ENCODE measurements at regions not wholly inside any gene's neighbourhood (a gene's known extent, or its start where the extent isn't known, plus 50 kb on each side); places are given as distances from the start of the nearest gene placed in this dataset.

DNA sequence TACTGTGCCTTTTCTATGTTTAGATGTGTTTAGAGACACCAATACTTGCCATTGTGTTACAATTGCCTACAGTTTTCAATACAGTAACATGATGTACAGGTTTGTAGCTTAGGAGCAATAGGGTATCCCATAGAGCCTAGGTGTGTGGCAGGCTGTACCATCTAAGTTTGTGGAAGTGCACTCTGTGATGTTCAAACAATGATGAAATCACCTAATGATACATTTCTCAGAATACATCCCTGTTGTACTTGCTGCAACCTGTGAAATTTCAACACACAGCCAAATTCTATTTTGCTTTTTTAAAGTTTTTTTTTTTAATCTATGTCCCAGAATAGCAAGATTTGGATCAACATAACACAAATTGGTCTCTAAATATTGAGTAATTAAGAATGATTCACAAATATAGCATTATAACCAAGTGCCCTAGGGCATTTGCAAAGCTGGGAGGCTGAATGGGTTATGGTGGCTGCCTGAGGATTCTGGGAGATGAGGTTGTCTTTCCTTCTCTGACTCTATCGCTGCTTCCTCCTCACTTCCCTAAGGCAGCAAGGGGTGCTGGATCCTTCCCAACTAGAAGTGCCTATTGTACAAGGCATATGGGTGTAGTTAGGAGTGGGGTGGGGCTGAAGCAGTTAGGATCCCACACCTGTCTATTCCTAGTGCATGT lies 78.3 kb downstream of the SKA1 start (continued):
- TF ChIP-seq, protein P1, sequence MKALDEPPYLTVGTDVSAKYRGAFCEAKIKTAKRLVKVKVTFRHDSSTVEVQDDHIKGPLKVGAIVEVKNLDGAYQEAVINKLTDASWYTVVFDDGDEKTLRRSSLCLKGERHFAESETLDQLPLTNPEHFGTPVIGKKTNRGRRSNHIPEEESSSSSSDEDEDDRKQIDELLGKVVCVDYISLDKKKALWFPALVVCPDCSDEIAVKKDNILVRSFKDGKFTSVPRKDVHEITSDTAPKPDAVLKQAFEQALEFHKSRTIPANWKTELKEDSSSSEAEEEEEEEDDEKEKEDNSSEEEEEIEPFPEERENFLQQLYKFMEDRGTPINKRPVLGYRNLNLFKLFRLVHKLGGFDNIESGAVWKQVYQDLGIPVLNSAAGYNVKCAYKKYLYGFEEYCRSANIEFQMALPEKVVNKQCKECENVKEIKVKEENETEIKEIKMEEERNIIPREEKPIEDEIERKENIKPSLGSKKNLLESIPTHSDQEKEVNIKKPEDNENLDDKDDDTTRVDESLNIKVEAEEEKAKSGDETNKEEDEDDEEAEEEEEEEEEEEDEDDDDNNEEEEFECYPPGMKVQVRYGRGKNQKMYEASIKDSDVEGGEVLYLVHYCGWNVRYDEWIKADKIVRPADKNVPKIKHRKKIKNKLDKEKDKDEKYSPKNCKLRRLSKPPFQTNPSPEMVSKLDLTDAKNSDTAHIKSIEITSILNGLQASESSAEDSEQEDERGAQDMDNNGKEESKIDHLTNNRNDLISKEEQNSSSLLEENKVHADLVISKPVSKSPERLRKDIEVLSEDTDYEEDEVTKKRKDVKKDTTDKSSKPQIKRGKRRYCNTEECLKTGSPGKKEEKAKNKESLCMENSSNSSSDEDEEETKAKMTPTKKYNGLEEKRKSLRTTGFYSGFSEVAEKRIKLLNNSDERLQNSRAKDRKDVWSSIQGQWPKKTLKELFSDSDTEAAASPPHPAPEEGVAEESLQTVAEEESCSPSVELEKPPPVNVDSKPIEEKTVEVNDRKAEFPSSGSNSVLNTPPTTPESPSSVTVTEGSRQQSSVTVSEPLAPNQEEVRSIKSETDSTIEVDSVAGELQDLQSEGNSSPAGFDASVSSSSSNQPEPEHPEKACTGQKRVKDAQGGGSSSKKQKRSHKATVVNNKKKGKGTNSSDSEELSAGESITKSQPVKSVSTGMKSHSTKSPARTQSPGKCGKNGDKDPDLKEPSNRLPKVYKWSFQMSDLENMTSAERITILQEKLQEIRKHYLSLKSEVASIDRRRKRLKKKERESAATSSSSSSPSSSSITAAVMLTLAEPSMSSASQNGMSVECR (CRISPR knock-in tag; IDR thresholded peaks at IDR 0.05; ENCODE audit: borderline replicate concordance): no peak
- no peak for TF ChIP-seq ZBTB21 (CRISPR knock-in tag; IDR thresholded peaks at IDR 0.05; ENCODE audit: borderline replicate concordance)
- no peak for TF ChIP-seq SP1 (CRISPR knock-in tag; conservative IDR thresholded peaks at IDR 0.05)

DNA sequence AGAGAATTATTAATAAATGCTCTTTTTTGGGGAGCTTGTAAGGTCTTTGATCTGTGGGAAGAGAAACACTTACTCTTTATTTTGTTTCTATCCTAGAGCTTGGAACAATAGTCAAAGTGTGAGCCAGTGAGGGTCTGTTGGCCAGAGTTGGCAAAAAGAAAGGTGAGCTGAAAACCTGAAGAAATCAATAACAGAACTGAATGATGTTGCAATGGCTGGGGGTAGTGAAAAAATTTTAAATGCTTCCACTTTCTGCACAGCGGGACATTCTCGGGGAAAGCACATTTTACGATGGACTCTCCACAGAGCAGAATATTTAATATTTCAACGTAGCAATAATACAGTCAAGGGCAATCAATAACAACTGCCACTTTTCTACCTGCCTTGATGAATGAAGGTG lies 78.9 kb downstream of the SKA1 start:
- DNase-seq (ENCODE audit: low spot score) (no peak), ATAC-seq (no peak)
- POLR2A ChIA-PET: no interaction called here
- no peak overlapping the region for H3K27ac Mint-ChIP-seq
- H3K36me3 Mint-ChIP-seq: no peaks in the 10 kb centered on the region
- H3K4me1 Mint-ChIP-seq: peaks cover 34% of the 10 kb centered on the region
- peaks cover 5% of the 10 kb centered on the region for H3K9me3 Mint-ChIP-seq
- CTCF ChIA-PET: interaction anchor here (1.0 to 1.7 kb wide), 2 partner anchors 24 to 134 kb away, joined by 3 to 9 read pairs; no protein-coding TSS in a partner anchor
- H3K4me3 Mint-ChIP-seq: no peak overlapping the region
- TF ChIP-seq ESRRA (CRISPR knock-in tag; IDR thresholded peaks at IDR 0.05; ENCODE audit: borderline replicate concordance): no peak
- no peak for TF ChIP-seq MXD4 (CRISPR knock-in tag; IDR thresholded peaks at IDR 0.05; ENCODE audit: borderline replicate concordance)
- TF ChIP-seq, protein P2, sequence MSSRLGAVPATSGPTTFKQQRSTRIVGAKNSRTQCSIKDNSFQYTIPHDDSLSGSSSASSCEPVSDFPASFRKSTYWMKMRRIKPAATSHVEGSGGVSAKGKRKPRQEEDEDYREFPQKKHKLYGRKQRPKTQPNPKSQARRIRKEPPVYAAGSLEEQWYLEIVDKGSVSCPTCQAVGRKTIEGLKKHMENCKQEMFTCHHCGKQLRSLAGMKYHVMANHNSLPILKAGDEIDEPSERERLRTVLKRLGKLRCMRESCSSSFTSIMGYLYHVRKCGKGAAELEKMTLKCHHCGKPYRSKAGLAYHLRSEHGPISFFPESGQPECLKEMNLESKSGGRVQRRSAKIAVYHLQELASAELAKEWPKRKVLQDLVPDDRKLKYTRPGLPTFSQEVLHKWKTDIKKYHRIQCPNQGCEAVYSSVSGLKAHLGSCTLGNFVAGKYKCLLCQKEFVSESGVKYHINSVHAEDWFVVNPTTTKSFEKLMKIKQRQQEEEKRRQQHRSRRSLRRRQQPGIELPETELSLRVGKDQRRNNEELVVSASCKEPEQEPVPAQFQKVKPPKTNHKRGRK (CRISPR knock-in tag; IDR thresholded peaks at IDR 0.05; ENCODE audit: borderline replicate concordance): no peak
- TF ChIP-seq NFATC4 (CRISPR knock-in tag; IDR thresholded peaks at IDR 0.05): no peak
- TF ChIP-seq ELF4 (CRISPR knock-in tag; IDR thresholded peaks at IDR 0.05; ENCODE audit: low read depth): no peak
- TF ChIP-seq, protein P3, sequence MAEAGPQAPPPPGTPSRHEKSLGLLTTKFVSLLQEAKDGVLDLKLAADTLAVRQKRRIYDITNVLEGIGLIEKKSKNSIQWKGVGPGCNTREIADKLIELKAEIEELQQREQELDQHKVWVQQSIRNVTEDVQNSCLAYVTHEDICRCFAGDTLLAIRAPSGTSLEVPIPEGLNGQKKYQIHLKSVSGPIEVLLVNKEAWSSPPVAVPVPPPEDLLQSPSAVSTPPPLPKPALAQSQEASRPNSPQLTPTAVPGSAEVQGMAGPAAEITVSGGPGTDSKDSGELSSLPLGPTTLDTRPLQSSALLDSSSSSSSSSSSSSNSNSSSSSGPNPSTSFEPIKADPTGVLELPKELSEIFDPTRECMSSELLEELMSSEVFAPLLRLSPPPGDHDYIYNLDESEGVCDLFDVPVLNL (CRISPR knock-in tag; IDR thresholded peaks at IDR 0.05; ENCODE audit: borderline replicate concordance, low read depth): no peak
- TF ChIP-seq, protein P4, sequence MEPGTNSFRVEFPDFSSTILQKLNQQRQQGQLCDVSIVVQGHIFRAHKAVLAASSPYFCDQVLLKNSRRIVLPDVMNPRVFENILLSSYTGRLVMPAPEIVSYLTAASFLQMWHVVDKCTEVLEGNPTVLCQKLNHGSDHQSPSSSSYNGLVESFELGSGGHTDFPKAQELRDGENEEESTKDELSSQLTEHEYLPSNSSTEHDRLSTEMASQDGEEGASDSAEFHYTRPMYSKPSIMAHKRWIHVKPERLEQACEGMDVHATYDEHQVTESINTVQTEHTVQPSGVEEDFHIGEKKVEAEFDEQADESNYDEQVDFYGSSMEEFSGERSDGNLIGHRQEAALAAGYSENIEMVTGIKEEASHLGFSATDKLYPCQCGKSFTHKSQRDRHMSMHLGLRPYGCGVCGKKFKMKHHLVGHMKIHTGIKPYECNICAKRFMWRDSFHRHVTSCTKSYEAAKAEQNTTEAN (CRISPR knock-in tag; IDR thresholded peaks at IDR 0.05): no peak
- no peak for TF ChIP-seq KAT7 (CRISPR knock-in tag; IDR thresholded peaks at IDR 0.05; ENCODE audit: borderline replicate concordance)
- no peak for TF ChIP-seq PRRX2 (CRISPR knock-in tag; IDR thresholded peaks at IDR 0.05)
- no peak for TF ChIP-seq JAZF1 (CRISPR knock-in tag; IDR thresholded peaks at IDR 0.05)
- TF ChIP-seq, protein P5, sequence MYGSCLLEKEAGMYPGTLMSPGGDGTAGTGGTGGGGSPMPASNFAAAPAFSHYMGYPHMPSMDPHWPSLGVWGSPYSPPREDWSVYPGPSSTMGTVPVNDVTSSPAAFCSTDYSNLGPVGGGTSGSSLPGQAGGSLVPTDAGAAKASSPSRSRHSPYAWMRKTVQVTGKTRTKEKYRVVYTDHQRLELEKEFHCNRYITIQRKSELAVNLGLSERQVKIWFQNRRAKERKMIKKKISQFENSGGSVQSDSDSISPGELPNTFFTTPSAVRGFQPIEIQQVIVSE (CRISPR knock-in tag; IDR thresholded peaks at IDR 0.05; ENCODE audit: borderline replicate concordance): no peak
- no peak for TF ChIP-seq ZNF138 (CRISPR knock-in tag; conservative IDR thresholded peaks at IDR 0.05)
- TF ChIP-seq SOX15 (CRISPR knock-in tag; IDR thresholded peaks at IDR 0.05): no peak
- TF ChIP-seq ZNF671 (CRISPR knock-in tag; IDR thresholded peaks at IDR 0.05): no peak
- no peak for TF ChIP-seq MYBL2 (CRISPR knock-in tag; IDR thresholded peaks at IDR 0.05)
- TF ChIP-seq, protein P6, sequence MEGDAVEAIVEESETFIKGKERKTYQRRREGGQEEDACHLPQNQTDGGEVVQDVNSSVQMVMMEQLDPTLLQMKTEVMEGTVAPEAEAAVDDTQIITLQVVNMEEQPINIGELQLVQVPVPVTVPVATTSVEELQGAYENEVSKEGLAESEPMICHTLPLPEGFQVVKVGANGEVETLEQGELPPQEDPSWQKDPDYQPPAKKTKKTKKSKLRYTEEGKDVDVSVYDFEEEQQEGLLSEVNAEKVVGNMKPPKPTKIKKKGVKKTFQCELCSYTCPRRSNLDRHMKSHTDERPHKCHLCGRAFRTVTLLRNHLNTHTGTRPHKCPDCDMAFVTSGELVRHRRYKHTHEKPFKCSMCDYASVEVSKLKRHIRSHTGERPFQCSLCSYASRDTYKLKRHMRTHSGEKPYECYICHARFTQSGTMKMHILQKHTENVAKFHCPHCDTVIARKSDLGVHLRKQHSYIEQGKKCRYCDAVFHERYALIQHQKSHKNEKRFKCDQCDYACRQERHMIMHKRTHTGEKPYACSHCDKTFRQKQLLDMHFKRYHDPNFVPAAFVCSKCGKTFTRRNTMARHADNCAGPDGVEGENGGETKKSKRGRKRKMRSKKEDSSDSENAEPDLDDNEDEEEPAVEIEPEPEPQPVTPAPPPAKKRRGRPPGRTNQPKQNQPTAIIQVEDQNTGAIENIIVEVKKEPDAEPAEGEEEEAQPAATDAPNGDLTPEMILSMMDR (IDR thresholded peaks at IDR 0.05): no peak
- TF ChIP-seq, protein P7, sequence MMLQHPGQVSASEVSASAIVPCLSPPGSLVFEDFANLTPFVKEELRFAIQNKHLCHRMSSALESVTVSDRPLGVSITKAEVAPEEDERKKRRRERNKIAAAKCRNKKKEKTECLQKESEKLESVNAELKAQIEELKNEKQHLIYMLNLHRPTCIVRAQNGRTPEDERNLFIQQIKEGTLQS (CRISPR knock-in tag; conservative IDR thresholded peaks at IDR 0.05): no peak
- no peak for TF ChIP-seq ZNF423 (CRISPR knock-in tag; IDR thresholded peaks at IDR 0.05)
- no peaks in the 10 kb centered on the region; the same call in 1 of the 2 replicates for H3K27me3 Mint-ChIP-seq (ENCODE audit: low read depth)

Measured in WTC11 (cell line).